ENCODE measurements at regions not wholly inside any gene's neighbourhood (a gene's known extent, or its start where the extent isn't known, plus 50 kb on each side); places are given as distances from the start of the nearest gene placed in this dataset.

- intact Hi-C loops (cut with DNase I), result no loop called here
These were observed 108.9 kb upstream of the CIBAR2 start for GRCh38 chr16:85220964-85221731.

GRCh38 chr16:85221771-85222154 is 109.5 kb upstream of the CIBAR2 start:
- Histone ChIP-seq H3K4me3 (no peak overlapping the region), H3K27me3 (no peaks in the 10 kb centered on the region), H3K36me3 (replicated peaks in 1 of 2) (no peaks in the 10 kb centered on the region), H3K27ac (peak overlapping the region in 1 of 5 donors; percentile 87), H3K9me3 (replicated peaks in 1 of 3) (no peaks in the 10 kb centered on the region), H3K4me1 (replicated peaks in 1 of 2) (peaks cover 19 to 23% of the 10 kb centered on the region in 2 donors)
- TF ChIP-seq CTCF (IDR thresholded peaks at IDR 0.05) (no peak), POLR2A (IDR thresholded peaks at IDR 0.05) (no peak)
- intact Hi-C loops (cut with DNase I), result no loop called here
- WGBS, 4 donors, result 72 to 100% (median 82%) methylated on average over 1 to 12 of the region's 12 CpGs
- no peak for DNase-seq

More at GRCh38 chr16:85220964-85221731, 108.9 kb upstream of the CIBAR2 start:
- Histone ChIP-seq H3K27ac (peak overlapping the region in 4 of 5 donors; percentile 67 to 87 (median 80)), H3K9me3 (replicated peaks in 1 of 3) (no peaks in the 10 kb centered on the region), H3K4me1 (replicated peaks in 1 of 2) (peaks cover 23 to 25% of the 10 kb centered on the region in 2 donors), H3K4me3 (no peak overlapping the region), H3K36me3 (replicated peaks in 1 of 2) (no peaks in the 10 kb centered on the region), H3K27me3 (no peaks in the 10 kb centered on the region)
- TF ChIP-seq POLR2A (IDR thresholded peaks at IDR 0.05) (no peak), CTCF (IDR thresholded peaks at IDR 0.05) (no peak)
- 73 to 80% (median 77%) methylated on average over 10 to 27 of the region's 27 CpGs for WGBS, 4 donors
- DNase-seq, result peak in 1 of 7 donors; percentile 11

- H3K36me3 ChIP-seq (replicated peaks in 1 of 2), result no peaks in the 10 kb centered on the region
- H3K27me3 ChIP-seq, result no peaks in the 10 kb centered on the region
- DNase-seq, result no peak
- TF ChIP-seq POLR2A (IDR thresholded peaks at IDR 0.05) (no peak), CTCF (IDR thresholded peaks at IDR 0.05) (no peak)
- no peak overlapping the region for H3K27ac ChIP-seq
- H3K9me3 ChIP-seq (replicated peaks in 1 of 3), result no peaks in the 10 kb centered on the region
- WGBS, 4 donors, result 86 to 94% (median 90%) methylated on average over 18 to 23 of the region's 23 CpGs
- intact Hi-C loops (cut with DNase I), result no loop called here
- no peak overlapping the region for H3K4me3 ChIP-seq
- peaks cover 17 to 23% of the 10 kb centered on the region in 2 donors for H3K4me1 ChIP-seq (replicated peaks in 1 of 2)
These were observed 110.0 kb upstream of the CIBAR2 start for GRCh38 chr16:85222155-85222863.

- intact Hi-C loops (cut with DNase I), result no loop called here
- WGBS, 4 donors, result 83 to 88% (median 88%) methylated on average over 4 to 9 of the region's 9 CpGs
- Histone ChIP-seq H3K4me3 (no peak overlapping the region), H3K27me3 (no peaks in the 10 kb centered on the region), H3K9me3 (replicated peaks in 1 of 3) (no peaks in the 10 kb centered on the region), H3K36me3 (replicated peaks in 1 of 2) (no peaks in the 10 kb centered on the region), H3K4me1 (replicated peaks in 1 of 2) (peaks cover 23 to 42% of the 10 kb centered on the region in 2 donors), H3K27ac (peak overlapping the region in 1 of 5 donors; percentile 29)
- DNase-seq, result no peak
- TF ChIP-seq CTCF (IDR thresholded peaks at IDR 0.05) (no peak), POLR2A (IDR thresholded peaks at IDR 0.05) (no peak)
These were observed 113.0 kb upstream of the CIBAR2 start for GRCh38 chr16:85225257-85225656.
